ENCODE measurements at regions not wholly inside any gene's neighbourhood (a gene's known extent, or its start where the extent isn't known, plus 50 kb on each side); places are given as distances from the start of the nearest gene placed in this dataset.

- in situ Hi-C loops (cut with MboI): no loop called here
- no peak overlapping the region for H3K9ac ChIP-seq (ENCODE audit: control insufficient read depth, insufficient read depth, low read length)
- H3K27me3 ChIP-seq (replicated peaks in 1 of 2; ENCODE audit: control insufficient read depth in 2 of 2, insufficient read depth in 2 of 2, low read length in 1 of 2): no peaks in the 10 kb centered on the region
- ChIA-PET CTCF (no interaction called here), POLR2A (no interaction called here), RAD21 (ENCODE audit: unreplicated experiment) (no interaction called here), SMC1A (ENCODE audit: uncharacterized antibody, unreplicated experiment) (no interaction called here)
- no peak overlapping the region for H3K4me2 ChIP-seq (ENCODE audit: control insufficient read depth, insufficient read depth)
- FAIRE-seq (no peak), DNase-seq (ENCODE audit: low read depth, low spot score) (no peak), ATAC-seq (no peak)
- no peaks in the 10 kb centered on the region for H3K4me1 ChIP-seq (ENCODE audit: control insufficient read depth, insufficient read depth, low read length)
- no peaks in the 10 kb centered on the region for H3K36me3 ChIP-seq (ENCODE audit: control insufficient read depth in 2 of 2, insufficient read depth in 2 of 2, low read length in 1 of 2)
- no peak overlapping the region for H2AFZ ChIP-seq (ENCODE audit: control insufficient read depth, low read depth, low read length)
- intact Hi-C loops (cut with micrococcal nuclease; ENCODE audit: unreplicated experiment): no loop called here
- TF ChIP-seq SUZ12 (IDR thresholded peaks at IDR 0.05; ENCODE audit: unreplicated experiment) (no peak), MTA3 (IDR thresholded peaks at IDR 0.05; ENCODE audit: borderline replicate concordance, low read length) (no peak), PAX8 (IDR thresholded peaks at IDR 0.05) (no peak), RBBP5 (conservative IDR thresholded peaks at IDR 0.05) (no peak), SIN3A (IDR thresholded peaks at IDR 0.05; ENCODE audit: low read depth, low read length) (no peak), BMI1 (IDR thresholded peaks at IDR 0.05; ENCODE audit: borderline replicate concordance) (no peak), SMARCA5 (IDR thresholded peaks at IDR 0.05) (no peak), BCL11A (IDR thresholded peaks at IDR 0.05; ENCODE audit: low read depth, low read length) (no peak), EED (IDR thresholded peaks at IDR 0.05; ENCODE audit: low read depth) (no peak), ZNF384 (IDR thresholded peaks at IDR 0.05; ENCODE audit: borderline replicate concordance, low read depth, low read length) (no peak), CBX3 (IDR thresholded peaks at IDR 0.05; ENCODE audit: borderline replicate concordance, low read depth) (no peak), CREB1 (IDR thresholded peaks at IDR 0.05; ENCODE audit: low read depth) (no peak), SMAD5 (IDR thresholded peaks at IDR 0.05; ENCODE audit: low read depth) (no peak), PML (IDR thresholded peaks at IDR 0.05; ENCODE audit: low read length) (no peak), USF1 (IDR thresholded peaks at IDR 0.05; ENCODE audit: borderline replicate concordance, extremely low read length, insufficient read depth, low read depth, low read length) (no peak)
- H3K27ac ChIP-seq (ENCODE audit: control insufficient read depth, insufficient read depth): no peak overlapping the region
- no peaks in the 10 kb centered on the region for H3K9me3 ChIP-seq (replicated peaks; ENCODE audit: control insufficient read depth, insufficient read depth, low read length)
- BruUV-seq (replicated peaks): no TSS peak
- H4K20me1 ChIP-seq (ENCODE audit: control insufficient read depth, insufficient read depth): no peaks in the 10 kb centered on the region
- 5% methylated on average over 2 of the region's 2 CpGs for WGBS (ENCODE audit: insufficient coverage, insufficient replicate concordance, low lambda C conversion rate, missing lambda C conversion rate)
- H3K4me3 ChIP-seq: no peak overlapping the region
- H3K79me2 ChIP-seq (ENCODE audit: control insufficient read depth, insufficient read depth, low read length): no peaks in the 10 kb centered on the region
Measured at GRCh38 chr2:83368461-83368860, 1090.6 kb downstream of the SUCLG1 start.
